ENCODE measurements at regions not wholly inside any gene's neighbourhood (a gene's known extent, or its start where the extent isn't known, plus 50 kb on each side); places are given as distances from the start of the nearest gene placed in this dataset.
"Not testable (repeated sequence)": the region's sequence is repeated elsewhere in the genome, so short reads cannot be mapped to it uniquely, and the experiment has no call there.

- POLR2A ChIA-PET (ENCODE audit: low non-redundant PET), result no interaction called here
- Histone ChIP-seq H3K27me3 (replicated peaks; ENCODE audit: insufficient read depth, low read depth, low read length, poor library complexity) (peaks cover 20% of the 10 kb centered on the region), H3K4me1 (ENCODE audit: insufficient read depth, low read length, poor library complexity, severe bottlenecking) (no peaks in the 10 kb centered on the region), H3K9me3 (ENCODE audit: low read depth, low read length, poor library complexity, severe bottlenecking) (no peaks in the 10 kb centered on the region), H3K36me3 (ENCODE audit: insufficient read depth, low read length, poor library complexity, severe bottlenecking) (no peaks in the 10 kb centered on the region), H3K4me3 (ENCODE audit: low read depth, low read length, poor library complexity, severe bottlenecking) (no peak overlapping the region), H3K27ac (ENCODE audit: low read depth, low read length, poor library complexity, severe bottlenecking) (no peak overlapping the region)
- no peak for DNase-seq (ENCODE audit: low spot score)
- intact Hi-C loops (cut with micrococcal nuclease; ENCODE audit: unreplicated experiment), result no loop called here
- BruUV-seq (replicated peaks), result no TSS peak
- CTCF ChIA-PET, result no interaction called here
- no peak for TF ChIP-seq EZH2 (IDR thresholded peaks at IDR 0.05; ENCODE audit: borderline replicate concordance, low read depth, low read length, poor library complexity, severe bottlenecking)
These were observed 203.4 kb upstream of the SULF2 start for GRCh38 chr20:47988676-47989075.

GRCh38 chr20:47985092-47985850 lies 200.0 kb upstream of the SULF2 start:
- POLR2A ChIA-PET (ENCODE audit: low non-redundant PET), result no interaction called here
- no TSS peak for BruUV-seq (replicated peaks)
- Histone ChIP-seq H3K27ac (ENCODE audit: low read depth, low read length, poor library complexity, severe bottlenecking) (no peak overlapping the region), H3K4me1 (ENCODE audit: insufficient read depth, low read length, poor library complexity, severe bottlenecking) (no peaks in the 10 kb centered on the region), H3K9me3 (ENCODE audit: low read depth, low read length, poor library complexity, severe bottlenecking) (no peaks in the 10 kb centered on the region), H3K36me3 (ENCODE audit: insufficient read depth, low read length, poor library complexity, severe bottlenecking) (no peaks in the 10 kb centered on the region), H3K27me3 (replicated peaks; ENCODE audit: insufficient read depth, low read depth, low read length, poor library complexity) (peaks cover 3% of the 10 kb centered on the region), H3K4me3 (ENCODE audit: low read depth, low read length, poor library complexity, severe bottlenecking) (no peak overlapping the region)
- CTCF ChIA-PET, result no interaction called here
- peak; percentile 49 for DNase-seq (ENCODE audit: low spot score)
- intact Hi-C loops (cut with micrococcal nuclease; ENCODE audit: unreplicated experiment), result no loop called here
- TF ChIP-seq CTCF (conservative IDR thresholded peaks at IDR 0.05; ENCODE audit: low read depth, low read length) (no peak), EZH2 (IDR thresholded peaks at IDR 0.05; ENCODE audit: borderline replicate concordance, low read depth, low read length, poor library complexity, severe bottlenecking) (no peak)

GRCh38 chr20:47984437-47984836 lies 199.2 kb upstream of the SULF2 start:
- Histone ChIP-seq H3K27me3 (replicated peaks; ENCODE audit: insufficient read depth, low read depth, low read length, poor library complexity) (peaks cover 3% of the 10 kb centered on the region), H3K36me3 (ENCODE audit: insufficient read depth, low read length, poor library complexity, severe bottlenecking) (no peaks in the 10 kb centered on the region), H3K4me3 (ENCODE audit: low read depth, low read length, poor library complexity, severe bottlenecking) (no peak overlapping the region), H3K4me1 (ENCODE audit: insufficient read depth, low read length, poor library complexity, severe bottlenecking) (no peaks in the 10 kb centered on the region), H3K27ac (ENCODE audit: low read depth, low read length, poor library complexity, severe bottlenecking) (no peak overlapping the region), H3K9me3 (ENCODE audit: low read depth, low read length, poor library complexity, severe bottlenecking) (no peaks in the 10 kb centered on the region)
- no peak for DNase-seq (ENCODE audit: low spot score)
- POLR2A ChIA-PET (ENCODE audit: low non-redundant PET), result no interaction called here
- no TSS peak for BruUV-seq (replicated peaks)
- intact Hi-C loops (cut with micrococcal nuclease; ENCODE audit: unreplicated experiment), result no loop called here
- CTCF ChIA-PET, result no interaction called here
- TF ChIP-seq EZH2 (IDR thresholded peaks at IDR 0.05; ENCODE audit: borderline replicate concordance, low read depth, low read length, poor library complexity, severe bottlenecking), result no peak
- no peak for TF ChIP-seq CTCF (conservative IDR thresholded peaks at IDR 0.05; ENCODE audit: low read depth, low read length)

- CTCF ChIA-PET, result not testable (repeated sequence)
These were observed 198.4 kb upstream of the SULF2 start for GRCh38 chr20:47983642-47984041.

More at GRCh38 chr20:47983642-47984041, 198.4 kb upstream of the SULF2 start:
- H3K9me3 ChIP-seq (ENCODE audit: low read depth, low read length, poor library complexity, severe bottlenecking); H3K27me3 ChIP-seq (replicated peaks; ENCODE audit: insufficient read depth, low read depth, low read length, poor library complexity); H3K4me1 ChIP-seq (ENCODE audit: insufficient read depth, low read length, poor library complexity, severe bottlenecking); POLR2A ChIA-PET (ENCODE audit: low non-redundant PET); DNase-seq (ENCODE audit: low spot score); BruUV-seq (replicated peaks); H3K36me3 ChIP-seq (ENCODE audit: insufficient read depth, low read length, poor library complexity, severe bottlenecking); H3K27ac ChIP-seq (ENCODE audit: low read depth, low read length, poor library complexity, severe bottlenecking); intact Hi-C loops (cut with micrococcal nuclease; ENCODE audit: unreplicated experiment); H3K4me3 ChIP-seq (ENCODE audit: low read depth, low read length, poor library complexity, severe bottlenecking): not testable (repeated sequence)

Data from A673 (cell line).